ENCODE measurements at regions not wholly inside any gene's neighbourhood (a gene's known extent, or its start where the extent isn't known, plus 50 kb on each side); places are given as distances from the start of the nearest gene placed in this dataset.

GRCh38 chr3:177358091-177358976 lies 161.1 kb upstream of the TBL1XR1 start:
- TF ChIP-seq, protein P1, sequence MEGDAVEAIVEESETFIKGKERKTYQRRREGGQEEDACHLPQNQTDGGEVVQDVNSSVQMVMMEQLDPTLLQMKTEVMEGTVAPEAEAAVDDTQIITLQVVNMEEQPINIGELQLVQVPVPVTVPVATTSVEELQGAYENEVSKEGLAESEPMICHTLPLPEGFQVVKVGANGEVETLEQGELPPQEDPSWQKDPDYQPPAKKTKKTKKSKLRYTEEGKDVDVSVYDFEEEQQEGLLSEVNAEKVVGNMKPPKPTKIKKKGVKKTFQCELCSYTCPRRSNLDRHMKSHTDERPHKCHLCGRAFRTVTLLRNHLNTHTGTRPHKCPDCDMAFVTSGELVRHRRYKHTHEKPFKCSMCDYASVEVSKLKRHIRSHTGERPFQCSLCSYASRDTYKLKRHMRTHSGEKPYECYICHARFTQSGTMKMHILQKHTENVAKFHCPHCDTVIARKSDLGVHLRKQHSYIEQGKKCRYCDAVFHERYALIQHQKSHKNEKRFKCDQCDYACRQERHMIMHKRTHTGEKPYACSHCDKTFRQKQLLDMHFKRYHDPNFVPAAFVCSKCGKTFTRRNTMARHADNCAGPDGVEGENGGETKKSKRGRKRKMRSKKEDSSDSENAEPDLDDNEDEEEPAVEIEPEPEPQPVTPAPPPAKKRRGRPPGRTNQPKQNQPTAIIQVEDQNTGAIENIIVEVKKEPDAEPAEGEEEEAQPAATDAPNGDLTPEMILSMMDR (IDR thresholded peaks at IDR 0.05; ENCODE audit: poor library complexity, severe bottlenecking) = no peak
- TF ChIP-seq POLR2AphosphoS5 (IDR thresholded peaks at IDR 0.05) (no peak), EP300 (conservative IDR thresholded peaks at IDR 0.05; ENCODE audit: poor library complexity, severe bottlenecking) (no peak), TAF1 (IDR thresholded peaks at IDR 0.05; ENCODE audit: low read depth) (no peak), EZH2 (IDR thresholded peaks at IDR 0.05; ENCODE audit: borderline replicate concordance, insufficient read depth, low read length, poor library complexity, severe bottlenecking) (no peak), MXI1 (conservative IDR thresholded peaks at IDR 0.05; ENCODE audit: poor library complexity, severe bottlenecking) (no peak), RAD21 (conservative IDR thresholded peaks at IDR 0.05) (no peak), SMC3 (conservative IDR thresholded peaks at IDR 0.05; ENCODE audit: poor library complexity) (no peak)
- TF ChIP-seq, protein P2, sequence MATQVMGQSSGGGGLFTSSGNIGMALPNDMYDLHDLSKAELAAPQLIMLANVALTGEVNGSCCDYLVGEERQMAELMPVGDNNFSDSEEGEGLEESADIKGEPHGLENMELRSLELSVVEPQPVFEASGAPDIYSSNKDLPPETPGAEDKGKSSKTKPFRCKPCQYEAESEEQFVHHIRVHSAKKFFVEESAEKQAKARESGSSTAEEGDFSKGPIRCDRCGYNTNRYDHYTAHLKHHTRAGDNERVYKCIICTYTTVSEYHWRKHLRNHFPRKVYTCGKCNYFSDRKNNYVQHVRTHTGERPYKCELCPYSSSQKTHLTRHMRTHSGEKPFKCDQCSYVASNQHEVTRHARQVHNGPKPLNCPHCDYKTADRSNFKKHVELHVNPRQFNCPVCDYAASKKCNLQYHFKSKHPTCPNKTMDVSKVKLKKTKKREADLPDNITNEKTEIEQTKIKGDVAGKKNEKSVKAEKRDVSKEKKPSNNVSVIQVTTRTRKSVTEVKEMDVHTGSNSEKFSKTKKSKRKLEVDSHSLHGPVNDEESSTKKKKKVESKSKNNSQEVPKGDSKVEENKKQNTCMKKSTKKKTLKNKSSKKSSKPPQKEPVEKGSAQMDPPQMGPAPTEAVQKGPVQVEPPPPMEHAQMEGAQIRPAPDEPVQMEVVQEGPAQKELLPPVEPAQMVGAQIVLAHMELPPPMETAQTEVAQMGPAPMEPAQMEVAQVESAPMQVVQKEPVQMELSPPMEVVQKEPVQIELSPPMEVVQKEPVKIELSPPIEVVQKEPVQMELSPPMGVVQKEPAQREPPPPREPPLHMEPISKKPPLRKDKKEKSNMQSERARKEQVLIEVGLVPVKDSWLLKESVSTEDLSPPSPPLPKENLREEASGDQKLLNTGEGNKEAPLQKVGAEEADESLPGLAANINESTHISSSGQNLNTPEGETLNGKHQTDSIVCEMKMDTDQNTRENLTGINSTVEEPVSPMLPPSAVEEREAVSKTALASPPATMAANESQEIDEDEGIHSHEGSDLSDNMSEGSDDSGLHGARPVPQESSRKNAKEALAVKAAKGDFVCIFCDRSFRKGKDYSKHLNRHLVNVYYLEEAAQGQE (IDR thresholded peaks at IDR 0.05; ENCODE audit: borderline replicate concordance) = no peak

All from neural cell (in vitro differentiated cells).